OCI-LY3 (cell line): ENCODE measurements at regions not wholly inside any gene's neighbourhood (a gene's known extent, or its start where the extent isn't known, plus 50 kb on each side); places are given as distances from the start of the nearest gene placed in this dataset.

ENCODE experiments used
- CTCF ChIP-seq: fragments of 200-600, 300-600 bp; sonication (generic); IDR thresholded peaks from 2 replicates; pipeline ENCODE4 v1.5.1; 2014; ENCODE audit warnings: antibody characterized with exemption, low read length, low read depth
- EZH2phosphoT487 ChIP-seq: fragments of 200-600 bp; shearing (Covaris generic); IDR thresholded peaks from 2 replicates; pipeline ENCODE4 v1.6.1; 2018; ENCODE audit warnings: antibody characterized with exemption, mixed run types, low read depth

- no peak for TF ChIP-seq CTCF
- no peak for TF ChIP-seq EZH2phosphoT487
Measured at GRCh38 chr4:62327612-62328297, 1127.6 kb downstream of the ADGRL3 start.
